ENCODE measurements at regions not wholly inside any gene's neighbourhood (a gene's known extent, or its start where the extent isn't known, plus 50 kb on each side); places are given as distances from the start of the nearest gene placed in this dataset.

GRCh38 chr5:100421360-100421759 lies 113.8 kb upstream of the FAM174A start:
- intact Hi-C loops (cut with DNase I; ENCODE audit: low total_unique reads) = no loop called here
- Histone ChIP-seq H3K27ac (no peak overlapping the region), H3K36me3 (no peaks in the 10 kb centered on the region), H3K27me3 (no peaks in the 10 kb centered on the region), H3K9me3 (no peaks in the 10 kb centered on the region), H3K4me1 (no peaks in the 10 kb centered on the region), H3K4me3 (no peak overlapping the region)
- DNase-seq = no peak
- TF ChIP-seq CTCF (IDR thresholded peaks at IDR 0.05) (no peak), POLR2A (IDR thresholded peaks at IDR 0.05) (no peak)

DNA sequence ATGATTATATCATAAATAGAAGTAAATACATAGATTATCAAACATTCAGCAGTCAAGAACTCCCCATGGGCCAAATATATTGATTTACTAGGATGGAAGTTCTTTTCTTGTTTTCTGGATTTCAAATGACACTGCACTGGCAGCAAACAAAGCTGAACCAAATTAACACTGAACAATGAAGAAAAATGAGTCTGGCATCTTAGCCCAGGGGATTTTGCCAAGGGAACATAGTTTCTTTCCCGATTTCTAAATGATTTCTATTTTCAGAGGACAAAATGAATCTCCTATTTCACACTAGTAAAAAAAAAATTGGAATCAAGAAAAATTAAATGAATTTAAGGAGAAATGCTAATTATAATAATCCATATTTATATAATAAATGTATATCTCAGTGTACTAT lies 116.9 kb upstream of the FAM174A start:
- DNase-seq = no peak

DNA sequence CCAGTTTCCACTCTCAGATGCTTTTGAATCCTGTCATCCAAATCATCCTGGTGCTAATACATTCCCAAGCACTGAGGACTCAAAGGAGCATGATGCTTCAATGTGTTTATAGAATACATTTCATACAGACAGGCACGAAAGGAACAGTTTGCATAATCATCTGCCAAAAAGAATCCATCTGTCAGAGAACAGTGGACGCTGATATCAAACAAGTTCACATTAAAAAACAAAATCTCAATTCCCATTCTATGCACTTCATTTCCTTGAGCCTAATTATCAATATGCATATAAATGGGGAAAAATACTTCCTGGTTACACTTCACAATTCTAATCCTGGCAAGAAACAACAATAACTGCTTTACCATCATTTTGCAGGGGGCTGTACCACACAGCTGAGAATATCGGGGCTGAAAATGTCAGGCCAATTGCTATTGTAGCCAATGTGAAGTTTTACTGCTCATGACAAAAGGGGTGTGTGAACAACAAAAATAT lies 125.5 kb upstream of the FAM174A start:
- no peak overlapping the region for H3K4me3 ChIP-seq
- H3K27ac ChIP-seq = no peak overlapping the region
- DNase-seq = no peak
- no peaks in the 10 kb centered on the region for H3K27me3 ChIP-seq
- TF ChIP-seq CTCF (IDR thresholded peaks at IDR 0.05) (no peak), POLR2A (IDR thresholded peaks at IDR 0.05) (no peak)
- no peaks in the 10 kb centered on the region for H3K9me3 ChIP-seq
- H3K36me3 ChIP-seq = no peaks in the 10 kb centered on the region
- no peaks in the 10 kb centered on the region for H3K4me1 ChIP-seq
- intact Hi-C loops (cut with DNase I; ENCODE audit: low total_unique reads) = no loop called here

More for the DNA sequence above, 116.9 kb upstream of the FAM174A start:
- TF ChIP-seq POLR2A (IDR thresholded peaks at IDR 0.05) (no peak), CTCF (IDR thresholded peaks at IDR 0.05) (no peak)
- Histone ChIP-seq H3K27me3 (no peaks in the 10 kb centered on the region), H3K27ac (no peak overlapping the region), H3K36me3 (no peaks in the 10 kb centered on the region), H3K4me3 (no peak overlapping the region), H3K4me1 (no peaks in the 10 kb centered on the region), H3K9me3 (no peaks in the 10 kb centered on the region)
- intact Hi-C loops (cut with DNase I; ENCODE audit: low total_unique reads) = no loop called here

GRCh38 chr5:100407053-100407452 lies 128.1 kb upstream of the FAM174A start:
- intact Hi-C loops (cut with DNase I; ENCODE audit: low total_unique reads) = no loop called here
- TF ChIP-seq CTCF (IDR thresholded peaks at IDR 0.05) = no peak
- TF ChIP-seq POLR2A (IDR thresholded peaks at IDR 0.05) = no peak
- Histone ChIP-seq H3K9me3 (no peaks in the 10 kb centered on the region), H3K36me3 (no peaks in the 10 kb centered on the region), H3K27me3 (no peaks in the 10 kb centered on the region), H3K4me3 (no peak overlapping the region), H3K27ac (no peak overlapping the region), H3K4me1 (no peaks in the 10 kb centered on the region)
- no peak for DNase-seq

DNA sequence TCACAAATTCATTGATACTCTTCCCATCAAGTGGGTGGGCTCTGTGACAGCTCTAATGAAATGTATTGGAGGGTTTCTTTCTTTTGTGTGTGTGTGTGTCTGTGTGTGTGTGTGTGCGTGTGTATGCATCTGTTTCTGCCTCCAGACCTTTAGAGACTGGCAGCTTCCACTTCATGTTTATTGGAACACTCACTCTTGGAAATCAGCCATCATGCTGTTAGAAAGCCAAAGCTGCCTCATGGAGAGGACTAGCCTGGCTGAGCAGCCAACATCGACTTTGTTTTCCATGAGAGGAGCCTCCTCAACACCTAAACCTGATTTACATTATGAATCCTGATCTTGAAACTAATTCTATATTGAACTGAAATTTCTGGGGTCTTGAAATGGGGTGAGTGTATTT lies 128.5 kb upstream of the FAM174A start:
- TF ChIP-seq POLR2A (IDR thresholded peaks at IDR 0.05) (no peak), CTCF (IDR thresholded peaks at IDR 0.05) (no peak)
- DNase-seq = no peak
- no peak overlapping the region for H3K4me3 ChIP-seq
- H3K4me1 ChIP-seq = no peaks in the 10 kb centered on the region
- H3K9me3 ChIP-seq = no peaks in the 10 kb centered on the region
- intact Hi-C loops (cut with DNase I; ENCODE audit: low total_unique reads) = no loop called here
- H3K27ac ChIP-seq = no peak overlapping the region
- no peaks in the 10 kb centered on the region for H3K36me3 ChIP-seq
- no peaks in the 10 kb centered on the region for H3K27me3 ChIP-seq
